GM13977 (cell line): ENCODE measurements at regions not wholly inside any gene's neighbourhood (a gene's known extent, or its start where the extent isn't known, plus 50 kb on each side); places are given as distances from the start of the nearest gene placed in this dataset.

ENCODE experiments used
- DNase-seq: peaks from one replicate; pipeline ENCODE4 v3.0.0; 2012; ENCODE audit warnings: low spot score
- CTCF ChIP-seq: IDR thresholded peaks from 2 replicates; pipeline ENCODE4 v1.5.1; 2012; ENCODE audit warnings: mild to moderate bottlenecking, control low read depth; ENCODE audit not compliant: insufficient read depth; ENCODE audit errors: extremely low read depth, missing control alignments
- in situ Hi-C: fragments of 300-500 bp; cut with MboI; formaldehyde crosslinking; loops from one replicate; pipeline ENCODE4 v1.12.0; 2022; ENCODE audit warnings: low sequenced_read_pairs, low pct_unique_long_range_greater_than_20kb, mixed read lengths, inconsistent platforms; ENCODE audit not compliant: unreplicated experiment

DNA sequence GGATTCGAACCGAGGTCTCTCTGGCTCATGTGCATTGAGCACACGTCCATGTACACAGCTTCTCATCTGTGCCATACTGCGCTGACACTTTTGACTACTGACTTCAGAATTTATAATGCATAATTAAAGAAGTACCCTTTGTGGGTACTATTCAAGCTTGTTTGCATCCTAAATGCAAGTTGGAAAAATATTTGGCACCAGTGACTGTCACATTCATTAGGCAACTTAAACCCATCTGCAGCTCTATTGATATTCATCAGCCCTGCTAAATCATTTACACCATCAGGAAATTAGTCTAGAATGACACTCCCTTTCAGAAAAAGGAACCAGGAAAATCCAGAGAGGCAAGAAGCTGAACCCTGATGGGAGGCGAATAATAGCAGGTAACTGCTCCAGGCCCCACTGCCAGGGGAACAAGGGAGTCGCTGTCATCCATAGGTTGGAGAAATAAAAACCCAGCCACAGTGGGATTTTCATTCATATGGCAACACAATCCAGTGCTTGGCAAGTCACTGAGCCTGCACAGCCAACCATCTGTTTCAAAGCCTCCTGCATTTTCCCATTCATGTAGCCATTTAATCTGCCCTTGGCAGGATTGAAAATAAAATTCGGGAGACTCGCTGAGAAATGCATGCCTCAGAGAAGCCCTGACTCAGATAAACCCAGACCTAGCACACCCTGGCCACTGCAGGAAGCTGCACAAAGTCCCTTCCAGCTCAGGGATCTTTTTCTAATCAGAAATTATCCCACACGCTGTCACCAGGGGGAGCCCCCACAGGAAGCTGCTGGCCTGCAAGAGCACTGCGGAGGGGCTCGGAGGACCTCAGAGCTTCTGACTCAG lies 103.0 kb upstream of the VEPH1 start:
- TF ChIP-seq CTCF, result peak; percentile 82
- peak; percentile 30 for DNase-seq
- in situ Hi-C loops, result loop anchor here (25.0 kb wide), 1 partner anchor 931 kb away; no protein-coding TSS in a partner anchor

- no peak for DNase-seq
- TF ChIP-seq CTCF, result no peak
- in situ Hi-C loops, result loop anchor here (25.0 kb wide), 1 partner anchor 932 kb away; no protein-coding TSS in a partner anchor
Measured at GRCh38 chr3:157605356-157605755, 102.1 kb upstream of the VEPH1 start.

- in situ Hi-C loops, result loop anchor here (25.0 kb wide), 1 partner anchor 935 kb away; no protein-coding TSS in a partner anchor
- no peak for TF ChIP-seq CTCF
- DNase-seq, result no peak
Measured at GRCh38 chr3:157602424-157602823, 99.2 kb upstream of the VEPH1 start.

DNA sequence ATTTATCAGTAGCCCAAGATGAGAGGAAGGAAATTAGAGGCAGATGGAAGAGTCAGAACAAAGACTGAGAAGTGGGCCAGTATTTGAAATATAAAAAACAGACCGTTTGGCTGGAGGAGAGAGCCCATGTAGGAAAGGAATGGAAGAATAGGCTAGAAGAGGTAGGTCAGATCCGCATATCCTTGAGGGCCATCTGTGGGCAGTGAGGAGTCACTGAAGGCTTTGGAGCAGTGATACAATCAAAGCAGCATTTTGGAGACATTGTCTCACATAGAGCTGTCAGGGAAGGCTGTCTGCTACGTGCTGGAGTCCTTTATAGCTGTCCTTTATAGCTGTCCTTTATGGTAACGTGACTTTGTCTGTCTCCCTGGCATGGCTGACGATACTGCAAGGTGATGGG lies 92.0 kb upstream of the VEPH1 start:
- DNase-seq, result no peak
- in situ Hi-C loops, result no loop called here
- no peak for TF ChIP-seq CTCF

- in situ Hi-C loops, result no loop called here
- TF ChIP-seq CTCF, result no peak
- DNase-seq, result no peak
Measured at GRCh38 chr3:157594413-157594812, 91.2 kb upstream of the VEPH1 start.

DNA sequence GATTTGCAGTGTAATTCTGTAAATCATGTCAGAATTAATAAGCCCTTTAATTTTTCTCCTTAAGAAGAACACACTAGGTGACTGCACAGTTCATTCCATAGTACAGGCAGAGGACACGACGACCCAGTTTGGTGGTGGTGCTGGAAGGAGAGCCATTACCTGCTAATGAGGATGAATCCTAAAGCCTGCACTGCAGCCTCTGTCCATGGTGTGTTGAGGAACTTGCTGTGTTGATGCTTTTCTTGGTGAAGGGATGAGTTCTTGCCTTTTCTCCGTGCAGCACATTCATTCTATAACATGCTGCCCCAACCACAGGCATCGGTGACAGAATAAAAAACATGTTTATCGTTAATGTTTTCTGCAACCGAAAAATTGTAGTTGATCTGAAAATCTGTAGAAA lies 89.6 kb upstream of the VEPH1 start:
- no peak for TF ChIP-seq CTCF

GRCh38 chr3:157590273-157590672 lies 87.1 kb upstream of the VEPH1 start:
- in situ Hi-C loops, result no loop called here
- no peak for DNase-seq
- TF ChIP-seq CTCF, result no peak

More for the DNA sequence above, 89.6 kb upstream of the VEPH1 start:
- in situ Hi-C loops, result no loop called here
- no peak for DNase-seq
